ENCODE measurements at regions not wholly inside any gene's neighbourhood (a gene's known extent, or its start where the extent isn't known, plus 50 kb on each side); places are given as distances from the start of the nearest gene placed in this dataset.

GRCh38 chr5:10065428-10066000, 184.2 kb downstream of the ATPSCKMT start:
- no peak overlapping the region for H3K4me3 ChIP-seq (ENCODE audit: low read depth, low read length)
- no peak for DNase-seq (ENCODE audit: low read depth)
- TF ChIP-seq CTCF (conservative IDR thresholded peaks at IDR 0.05; ENCODE audit: low read depth, low read length) = no peak

GRCh38 chr5:10064546-10065195, 185.0 kb downstream of the ATPSCKMT start:
- DNase-seq (ENCODE audit: low read depth) = no peak
- no peak for TF ChIP-seq CTCF (conservative IDR thresholded peaks at IDR 0.05; ENCODE audit: low read depth, low read length)
- no peak overlapping the region for H3K4me3 ChIP-seq (ENCODE audit: low read depth, low read length)

GRCh38 chr5:10063997-10064396, 185.7 kb downstream of the ATPSCKMT start:
- no peak overlapping the region for H3K4me3 ChIP-seq (ENCODE audit: low read depth, low read length)
- TF ChIP-seq CTCF (conservative IDR thresholded peaks at IDR 0.05; ENCODE audit: low read depth, low read length) = no peak
- no peak for DNase-seq (ENCODE audit: low read depth)

- no peak for DNase-seq (ENCODE audit: low read depth)
- no peak for TF ChIP-seq CTCF (conservative IDR thresholded peaks at IDR 0.05; ENCODE audit: low read depth, low read length)
Observed at GRCh38 chr5:10059980-10060379, 189.7 kb downstream of the ATPSCKMT start.

GRCh38 chr5:10059556-10059955, 190.1 kb downstream of the ATPSCKMT start:
- H3K4me3 ChIP-seq (ENCODE audit: low read depth, low read length) = no peak overlapping the region
- no peak for TF ChIP-seq CTCF (conservative IDR thresholded peaks at IDR 0.05; ENCODE audit: low read depth, low read length)
- DNase-seq (ENCODE audit: low read depth) = no peak

More at GRCh38 chr5:10059980-10060379, 189.7 kb downstream of the ATPSCKMT start:
- no peak overlapping the region for H3K4me3 ChIP-seq (ENCODE audit: low read depth, low read length)

GRCh38 chr5:10057356-10057755, 192.3 kb downstream of the ATPSCKMT start:
- no peak overlapping the region for H3K4me3 ChIP-seq (ENCODE audit: low read depth, low read length)
- TF ChIP-seq CTCF (conservative IDR thresholded peaks at IDR 0.05; ENCODE audit: low read depth, low read length) = no peak
- DNase-seq (ENCODE audit: low read depth) = no peak

- TF ChIP-seq CTCF (conservative IDR thresholded peaks at IDR 0.05; ENCODE audit: low read depth, low read length) = no peak
- no peak for DNase-seq (ENCODE audit: low read depth)
- H3K4me3 ChIP-seq (ENCODE audit: low read depth, low read length) = no peak overlapping the region
Observed at GRCh38 chr5:10056228-10056760, 193.4 kb downstream of the ATPSCKMT start.

Measured in choroid plexus epithelial cell (primary cell).